Keratinocyte (primary cell): ENCODE measurements at regions not wholly inside any gene's neighbourhood (a gene's known extent, or its start where the extent isn't known, plus 50 kb on each side); places are given as distances from the start of the nearest gene placed in this dataset.

Experiments used
- DNase-seq: peaks from one replicate; pipeline ENCODE4 v3.0.0-alpha.2; 2011; ENCODE audit warnings: low read depth, missing footprints, low spot score
- FAIRE-seq: peaks from 2 replicates; lab custom pipeline; 2011; peaks lifted over from hg19 to GRCh38; lab: Jason Lieb, UNC
- H2AFZ ChIP-seq: 2 replicates; pipeline ENCODE4 v1.6.0; 2012; ENCODE audit warnings: low read length, control low read depth, inconsistent platforms; ENCODE audit not compliant: control insufficient read depth
- H3K27ac ChIP-seq: 2 replicates; pipeline ENCODE4 v1.5.1; 2011; ENCODE audit warnings: low read length; ENCODE audit not compliant: control insufficient read depth, insufficient read depth
- H3K27me3 ChIP-seq: 3 replicates; pipeline ENCODE4 v1.6.0; 2011; ENCODE audit warnings: low read length; ENCODE audit not compliant: control insufficient read depth, insufficient read depth; ENCODE audit errors: extremely low read depth
- H3K36me3 ChIP-seq, 2 experiments: 2 replicates in 1 of 2; 3 replicates in 1 of 2; pipeline ENCODE4 v1.5.1; 2011; ENCODE audit warnings: low read length in 2 of 2, mild to moderate bottlenecking in 1 of 2; ENCODE audit not compliant: control insufficient read depth in 2 of 2, insufficient read depth in 2 of 2; ENCODE audit errors: extremely low read depth in 1 of 2
- H3K4me1 ChIP-seq: 3 replicates; pipeline ENCODE4 v1.5.1; 2011; ENCODE audit warnings: low read length; ENCODE audit not compliant: control insufficient read depth, insufficient read depth; ENCODE audit errors: extremely low read depth
- H3K4me2 ChIP-seq: 3 replicates; pipeline ENCODE4 v1.6.0; 2011; ENCODE audit warnings: low read depth, low read length; ENCODE audit not compliant: control insufficient read depth, insufficient read depth; ENCODE audit errors: extremely low read depth
- H3K4me3 ChIP-seq, 3 experiments: fragments of 200-600 bp in 1 of 3; sonication (generic) in 1 of 3; 2 replicates in 2 of 3; 3 replicates in 1 of 3; pipeline ENCODE4 v1.5.1; 2011 to 2016; ENCODE audit warnings: low read length in 3 of 3, mild to moderate bottlenecking in 3 of 3, control low read depth in 2 of 3, inconsistent platforms in 1 of 3, low read depth in 1 of 3, mixed read lengths in 1 of 3, mixed run types in 1 of 3, moderate library complexity in 1 of 3; ENCODE audit not compliant: control insufficient read depth in 2 of 3, insufficient read depth in 2 of 3; ENCODE audit errors: extremely low read depth in 1 of 3
- H3K79me2 ChIP-seq: 2 replicates; pipeline ENCODE4 v1.6.0; 2012; ENCODE audit warnings: low read length; ENCODE audit not compliant: control insufficient read depth, insufficient read depth
- H3K9ac ChIP-seq: 3 replicates; pipeline ENCODE4 v1.6.0; 2011; ENCODE audit warnings: low read length; ENCODE audit not compliant: control insufficient read depth, insufficient read depth; ENCODE audit errors: extremely low read depth
- H3K9me1 ChIP-seq: 3 replicates; pipeline ENCODE4 v1.6.0; 2011; ENCODE audit warnings: low read length; ENCODE audit not compliant: control insufficient read depth, insufficient read depth; ENCODE audit errors: extremely low read depth
- H3K9me3 ChIP-seq: 2 replicates; pipeline ENCODE4 v1.5.1; 2012; ENCODE audit warnings: low read depth, low read length; ENCODE audit not compliant: control insufficient read depth
- H4K20me1 ChIP-seq: 3 replicates; pipeline ENCODE4 v1.6.0; 2011; ENCODE audit warnings: low read length; ENCODE audit not compliant: control insufficient read depth, insufficient read depth; ENCODE audit errors: extremely low read depth
- CTCF ChIP-seq, 3 experiments: IDR thresholded peaks in 1 of 3; conservative IDR thresholded peaks in 1 of 3; optimal IDR thresholded peaks in 1 of 3; 2 replicates in 2 of 3; 3 replicates in 1 of 3; pipeline versions ENCODE3 to v1.5.1; 2011; ENCODE audit warnings: low read length in 3 of 3, mild to moderate bottlenecking in 3 of 3, moderate library complexity in 2 of 3, control low read depth in 1 of 3, inconsistent platforms in 1 of 3; ENCODE audit not compliant: insufficient read depth in 2 of 3; ENCODE audit errors: extremely low read depth in 1 of 3
- EZH2 ChIP-seq: IDR thresholded peaks from one replicate; pipeline ENCODE4 v1.6.1; 2012; ENCODE audit warnings: inconsistent platforms, mild to moderate bottlenecking, low read length, moderate library complexity
- dilution Hi-C: fragments of 300-500 bp; cut with MboI; formaldehyde crosslinking; loops from one replicate; pipeline ENCODE4 v1.7.0; 2020; ENCODE audit warnings: low sequenced_read_pairs; ENCODE audit not compliant: extremely low pct_ligation_motif_present

- DNase-seq (no peak), FAIRE-seq (no peak)
- no peaks in the 10 kb centered on the region for H3K27me3 ChIP-seq
- H3K4me2 ChIP-seq = no peak overlapping the region
- no peaks in the 10 kb centered on the region for H3K9me3 ChIP-seq
- no peaks in the 10 kb centered on the region for H3K9me1 ChIP-seq
- dilution Hi-C loops = no loop called here
- H3K9ac ChIP-seq = no peak overlapping the region
- TF ChIP-seq CTCF (optimal IDR thresholded peaks at IDR 0.05 in 1 of 3, IDR thresholded peaks at IDR 0.05 in 1 of 3, conservative IDR thresholded peaks at IDR 0.05 in 1 of 3; ENCODE audit: extremely low read depth in 1 of 3, insufficient read depth in 2 of 3, low read length in 3 of 3) = no peak
- no peak for TF ChIP-seq EZH2
- no peaks in the 10 kb centered on the region for H3K36me3 ChIP-seq
- no peak overlapping the region for H2AFZ ChIP-seq
- H3K4me1 ChIP-seq = no peaks in the 10 kb centered on the region
- no peaks in the 10 kb centered on the region for H4K20me1 ChIP-seq
- no peak overlapping the region for H3K4me3 ChIP-seq
- no peak overlapping the region for H3K27ac ChIP-seq
- H3K79me2 ChIP-seq = no peaks in the 10 kb centered on the region
These were observed 824.6 kb upstream of the SEMA6D start for GRCh38 chr15:46892621-46893160.

GRCh38 chr15:46894644-46895043 lies 822.7 kb upstream of the SEMA6D start:
- no peaks in the 10 kb centered on the region for H3K27me3 ChIP-seq
- no peak overlapping the region for H3K4me2 ChIP-seq
- H3K4me3 ChIP-seq = no peak overlapping the region
- no peaks in the 10 kb centered on the region for H3K9me1 ChIP-seq
- H3K27ac ChIP-seq = no peak overlapping the region
- TF ChIP-seq CTCF (optimal IDR thresholded peaks at IDR 0.05 in 1 of 3, IDR thresholded peaks at IDR 0.05 in 1 of 3, conservative IDR thresholded peaks at IDR 0.05 in 1 of 3; ENCODE audit: extremely low read depth in 1 of 3, insufficient read depth in 2 of 3, low read length in 3 of 3) (no peak), EZH2 (no peak)
- no peaks in the 10 kb centered on the region for H3K79me2 ChIP-seq
- no peaks in the 10 kb centered on the region for H3K9me3 ChIP-seq
- no peaks in the 10 kb centered on the region for H3K4me1 ChIP-seq
- no peak for DNase-seq
- dilution Hi-C loops = no loop called here
- no peak for FAIRE-seq
- no peak overlapping the region for H3K9ac ChIP-seq
- H2AFZ ChIP-seq = no peak overlapping the region
- H3K36me3 ChIP-seq = no peaks in the 10 kb centered on the region
- H4K20me1 ChIP-seq = no peaks in the 10 kb centered on the region
